CD4-positive, alpha-beta T cell treated with Interleukin-12 subunit alpha and Interleukin-12 subunit beta, for 1 hour (primary cell): ENCODE measurements at regions not wholly inside any gene's neighbourhood (a gene's known extent, or its start where the extent isn't known, plus 50 kb on each side); places are given as distances from the start of the nearest gene placed in this dataset.
"Not testable (repeated sequence)": the region's sequence is repeated elsewhere in the genome, so short reads cannot be mapped to it uniquely, and the experiment has no call there.

Experiments
- DNase-seq: peaks from one replicate; pipeline ENCODE4 v3.0.0-alpha.2; 2020

GRCh38 chr1:213324859-213325258 lies 273.8 kb downstream of the RPS6KC1 start:
- DNase-seq, result no peak

- no peak for DNase-seq
Observed at GRCh38 chr1:213325482-213325881, 274.4 kb downstream of the RPS6KC1 start.

- no peak for DNase-seq
Observed at GRCh38 chr1:213326281-213327016, 275.4 kb downstream of the RPS6KC1 start.

GRCh38 chr1:213327017-213327667 lies 276.1 kb downstream of the RPS6KC1 start:
- no peak for DNase-seq

GRCh38 chr1:213329406-213330008 lies 278.5 kb downstream of the RPS6KC1 start:
- no peak for DNase-seq

GRCh38 chr1:213330281-213330680 lies 279.2 kb downstream of the RPS6KC1 start:
- no peak for DNase-seq

- DNase-seq, result no peak
Observed at GRCh38 chr1:213331631-213332175, 280.7 kb downstream of the RPS6KC1 start.

GRCh38 chr1:213332491-213332890 lies 281.4 kb downstream of the RPS6KC1 start:
- no peak for DNase-seq

- DNase-seq, result no peak
Observed at GRCh38 chr1:213333121-213333520, 282.1 kb downstream of the RPS6KC1 start.

GRCh38 chr1:213335084-213335483 lies 284.0 kb downstream of the RPS6KC1 start:
- no peak for DNase-seq

- DNase-seq, result no peak
Observed at GRCh38 chr1:213337025-213337678, 286.1 kb downstream of the RPS6KC1 start.

- DNase-seq, result no peak
Observed at GRCh38 chr1:213340593-213340992, 289.6 kb downstream of the RPS6KC1 start.

- no peak for DNase-seq
Observed at GRCh38 chr1:213345621-213346020, 294.6 kb downstream of the RPS6KC1 start.

GRCh38 chr1:213357403-213357802 lies 306.4 kb downstream of the RPS6KC1 start:
- DNase-seq, result no peak

- not testable (repeated sequence) for DNase-seq
Observed at GRCh38 chr1:213358368-213358767, 307.3 kb downstream of the RPS6KC1 start.

GRCh38 chr1:213362598-213362997 lies 311.6 kb downstream of the RPS6KC1 start:
- DNase-seq, result no peak

GRCh38 chr1:213366141-213366831 lies 315.2 kb downstream of the RPS6KC1 start:
- DNase-seq, result no peak

- DNase-seq, result no peak
Observed at GRCh38 chr1:213369465-213369864, 318.4 kb downstream of the RPS6KC1 start.

- no peak for DNase-seq
Observed at GRCh38 chr1:213370523-213370922, 319.5 kb downstream of the RPS6KC1 start.

- no peak for DNase-seq
Observed at GRCh38 chr1:213371525-213371846, 320.4 kb downstream of the RPS6KC1 start.

GRCh38 chr1:213371847-213372619 lies 321.0 kb downstream of the RPS6KC1 start:
- DNase-seq, result no peak

- peak; percentile 23 for DNase-seq
Observed at GRCh38 chr1:213374369-213374768, 323.3 kb downstream of the RPS6KC1 start.
